ENCODE measurements at regions not wholly inside any gene's neighbourhood (a gene's known extent, or its start where the extent isn't known, plus 50 kb on each side); places are given as distances from the start of the nearest gene placed in this dataset.
"Not testable (repeated sequence)": the region's sequence is repeated elsewhere in the genome, so short reads cannot be mapped to it uniquely, and the experiment has no call there.

DNA sequence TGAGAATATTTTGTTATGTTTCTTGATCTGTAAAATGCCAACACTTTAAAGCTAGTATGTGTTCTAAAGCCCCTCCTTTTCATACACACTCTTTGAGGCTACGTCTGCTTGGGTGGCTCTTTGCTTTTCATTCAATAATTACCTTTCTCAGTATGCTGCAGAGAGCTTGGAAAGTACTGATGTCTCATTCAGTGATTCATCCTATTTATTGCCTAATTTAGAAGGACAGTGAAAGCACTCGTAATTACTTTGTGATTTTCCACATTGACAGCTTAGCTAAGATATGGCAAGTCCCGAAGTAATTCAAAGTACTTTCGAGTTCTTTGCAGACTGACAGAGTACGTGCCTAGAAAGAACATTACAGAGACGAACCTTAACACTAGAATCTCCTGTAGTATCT is 57.2 kb downstream of the BMP15 start:
- DNase-seq, result no peak

- not testable (repeated sequence) for DNase-seq
Observed at GRCh38 chrX:50968871-50969635, 58.5 kb downstream of the BMP15 start.

DNA sequence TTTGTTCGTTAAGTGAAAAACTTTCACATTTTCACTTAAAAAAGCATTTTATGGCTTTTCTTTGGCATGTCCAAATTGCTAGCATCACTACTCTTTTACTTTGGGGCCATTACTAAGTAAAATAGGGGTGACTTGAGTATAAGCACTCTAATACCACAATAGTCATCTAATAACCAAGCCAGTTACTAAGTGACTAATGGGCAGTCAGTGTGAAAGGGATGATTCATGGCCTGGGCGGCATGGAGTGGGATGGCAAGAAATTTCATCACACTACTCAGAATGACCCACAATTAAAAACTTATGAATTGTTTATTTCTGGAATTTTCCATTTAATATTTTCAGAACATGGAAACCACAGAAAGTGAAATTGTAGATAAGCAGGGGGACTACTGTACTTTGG is 60.9 kb downstream of the BMP15 start:
- no peak for DNase-seq

- DNase-seq, result no peak
Observed at GRCh38 chrX:50973199-50973598, 62.7 kb downstream of the BMP15 start.

- peak; percentile 15 for DNase-seq
Observed at GRCh38 chrX:50978920-50979682, 68.6 kb downstream of the BMP15 start.

- DNase-seq, result no peak
Observed at GRCh38 chrX:50980251-50980650, 69.7 kb downstream of the BMP15 start.

DNA sequence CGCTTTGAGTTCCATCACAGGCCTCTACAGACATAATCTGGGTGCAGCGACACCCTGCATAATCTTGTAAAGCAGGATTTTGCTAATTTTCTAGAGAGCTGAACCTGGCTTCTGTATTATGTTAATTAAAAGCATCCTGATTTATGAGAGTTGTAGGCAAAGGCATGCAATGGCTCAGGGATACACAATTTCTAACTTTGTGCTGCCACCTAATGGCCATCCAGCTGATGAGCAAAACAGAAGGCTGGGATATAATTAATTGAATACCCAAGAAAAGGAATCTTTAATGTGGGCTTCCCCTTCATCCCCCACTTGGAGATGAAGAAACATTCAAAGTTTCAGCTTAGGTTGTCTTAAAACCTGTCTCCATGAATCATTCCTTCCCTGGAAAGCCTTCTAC is 78.1 kb downstream of the BMP15 start:
- DNase-seq, result peak; percentile 67

DNA sequence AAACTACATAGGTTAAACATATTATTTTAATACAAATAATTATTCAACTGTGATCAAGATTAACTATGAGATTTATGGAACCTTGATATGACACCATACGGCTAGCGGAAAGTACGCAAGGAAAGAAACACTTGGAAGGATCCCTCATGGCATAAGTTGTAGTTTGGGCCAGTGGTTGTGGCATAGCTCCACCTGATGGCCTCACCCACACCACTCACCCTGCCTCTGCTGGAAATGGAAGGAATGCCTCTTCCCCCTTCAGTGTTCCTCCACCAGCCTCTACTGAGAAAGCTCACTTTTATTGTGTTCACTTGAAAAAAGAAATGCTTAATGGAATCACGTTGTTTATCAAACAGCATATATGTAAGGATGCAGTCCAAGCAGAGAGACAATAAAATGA is 86.4 kb downstream of the BMP15 start:
- no peak for DNase-seq

GRCh38 chrX:51000384-51000783 is 89.8 kb downstream of the BMP15 start:
- DNase-seq, result not testable (repeated sequence)

- DNase-seq, result not testable (repeated sequence)
Observed at GRCh38 chrX:51001733-51002632, 91.4 kb downstream of the BMP15 start.

- DNase-seq, result no peak
Observed at GRCh38 chrX:51006064-51006463, 95.5 kb downstream of the BMP15 start.

- no peak for DNase-seq
Observed at GRCh38 chrX:51024106-51024696, 113.7 kb downstream of the BMP15 start.

DNA sequence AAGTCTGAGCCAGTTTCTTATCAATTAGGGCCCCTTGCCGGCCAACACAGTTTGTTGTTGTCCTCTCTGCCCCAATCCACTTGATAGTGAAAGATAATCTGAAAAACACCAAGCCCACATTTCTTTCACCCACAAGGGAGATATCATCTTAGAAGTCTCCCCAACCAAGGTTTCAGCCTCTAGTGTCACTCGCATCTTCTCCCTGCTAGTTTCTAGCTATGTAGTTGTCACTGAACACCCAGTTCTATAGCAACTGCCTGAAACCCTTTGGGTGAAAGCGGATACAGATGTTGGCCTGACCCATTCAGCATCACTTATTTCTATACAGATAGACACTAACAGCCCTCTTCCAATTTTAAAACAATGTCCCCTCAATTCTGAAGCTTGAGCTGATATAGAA is 116.3 kb downstream of the BMP15 start:
- no peak for DNase-seq

GRCh38 chrX:51035746-51036145 is 125.2 kb downstream of the BMP15 start:
- no peak for DNase-seq

DNA sequence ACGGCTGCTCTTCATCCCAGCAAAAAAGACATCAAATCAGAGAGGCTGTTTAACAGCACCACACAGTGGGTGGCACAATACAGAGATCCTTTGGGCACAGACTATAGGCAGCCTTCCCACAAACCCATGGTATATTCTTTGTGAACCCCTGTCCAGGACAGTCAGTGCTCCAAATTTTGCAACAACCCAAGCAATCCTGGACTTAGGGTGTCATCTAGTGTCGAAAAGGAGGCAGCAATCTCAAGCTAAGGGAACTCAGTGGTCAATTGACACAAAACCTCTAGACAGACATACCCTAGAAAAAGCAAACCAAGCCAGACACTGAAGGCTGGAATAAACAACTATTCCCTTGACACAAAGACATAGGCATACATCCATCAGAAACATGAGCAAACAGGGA is 137.4 kb downstream of the BMP15 start:
- no peak for DNase-seq

DNA sequence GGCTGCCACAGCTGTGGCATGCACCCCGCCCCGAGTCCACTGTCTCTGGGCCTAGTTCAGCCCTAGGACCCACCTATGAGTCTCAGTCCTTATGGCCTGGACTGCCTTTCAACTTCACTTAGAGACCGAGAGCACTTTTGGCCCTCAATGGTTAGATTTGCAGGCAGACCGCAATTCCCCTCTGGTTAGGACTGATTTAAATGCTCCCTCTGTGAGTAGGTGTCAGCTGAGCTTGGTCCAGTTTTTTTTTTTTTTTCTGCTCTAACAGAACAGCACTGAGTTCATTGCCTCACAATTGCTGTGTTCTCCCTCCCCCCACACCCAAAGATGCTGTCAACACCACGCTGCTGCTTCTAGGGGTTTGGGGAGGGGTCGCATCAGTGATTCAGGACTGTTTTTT is 143.2 kb downstream of the BMP15 start:
- DNase-seq, result no peak

GRCh38 chrX:51098046-51098445 is 187.5 kb downstream of the BMP15 start:
- no peak for DNase-seq

DNA sequence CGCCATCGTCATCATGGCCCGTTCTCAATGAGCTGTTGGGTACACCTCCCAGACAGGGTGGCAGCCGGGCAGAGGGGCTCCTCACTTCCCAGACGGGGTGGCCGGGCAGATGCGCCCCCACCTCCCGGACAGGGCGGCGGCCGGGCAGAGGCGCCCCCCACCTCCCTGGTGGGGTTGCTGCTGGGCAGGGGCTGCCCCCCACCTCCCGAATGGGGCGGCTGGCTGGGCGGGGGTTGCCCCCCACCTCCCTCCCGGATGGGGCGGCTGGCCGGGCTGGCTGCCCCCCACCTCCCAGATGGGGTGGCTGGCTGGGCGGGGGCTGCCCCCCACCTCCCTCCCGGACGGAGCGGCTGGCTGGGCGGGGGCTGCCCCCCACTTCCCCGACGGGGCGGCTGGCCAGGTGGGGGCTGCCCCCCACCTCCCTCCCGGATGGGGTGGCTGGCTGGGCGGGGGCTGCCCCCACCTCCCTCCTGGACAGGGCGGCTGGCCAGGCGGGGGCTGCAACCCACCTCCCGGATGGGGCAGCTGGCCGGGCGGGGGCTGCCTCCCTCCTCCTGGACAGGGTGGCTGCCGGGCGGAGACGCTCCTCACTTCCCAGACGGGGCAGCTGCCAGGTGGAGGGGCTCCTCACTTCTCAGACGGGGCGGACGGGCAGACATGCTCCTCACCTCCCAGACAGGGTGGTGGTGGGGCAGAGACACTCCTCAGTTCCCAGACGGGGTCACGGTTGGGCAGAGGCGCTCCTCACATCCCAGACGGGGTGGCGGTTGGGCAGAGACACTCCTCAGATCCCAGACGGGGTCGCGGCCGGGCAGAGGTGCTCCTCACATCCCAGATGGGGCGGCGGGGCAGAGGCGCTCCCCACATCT is 208.8 kb downstream of the BMP15 start:
- not testable (repeated sequence) for DNase-seq

GRCh38 chrX:51125743-51126142 is 206.9 kb upstream of the NUDT10 start:
- not testable (repeated sequence) for DNase-seq

DNA sequence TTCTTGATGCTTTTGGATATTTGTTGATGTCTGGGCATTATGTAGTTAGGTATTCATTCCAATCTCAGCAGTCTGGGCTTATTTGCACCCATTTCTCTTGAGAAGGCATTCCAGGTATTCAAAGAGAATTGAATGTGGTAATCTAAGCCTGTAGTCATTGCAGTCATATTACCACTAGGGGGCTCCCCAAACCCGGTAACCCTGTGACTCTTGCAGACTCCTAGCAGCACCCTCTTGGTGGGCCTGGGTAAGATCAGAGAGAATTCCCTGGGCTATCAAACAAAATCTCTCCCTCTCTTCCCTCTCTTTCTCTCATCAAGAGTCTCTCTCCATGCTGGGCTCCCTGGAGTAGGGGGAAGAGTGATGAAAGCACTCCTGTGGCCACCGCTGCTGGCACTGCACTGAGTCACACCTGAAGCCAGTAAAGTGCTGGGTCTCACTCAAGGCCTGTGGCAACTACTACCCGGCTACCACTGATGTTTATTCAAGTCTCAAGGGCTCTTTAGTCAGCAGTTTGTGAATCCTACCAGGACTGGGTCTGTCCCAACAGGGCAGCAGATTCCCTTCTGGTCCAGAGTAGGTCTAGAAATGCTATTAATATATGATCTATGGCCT is 187.7 kb upstream of the NUDT10 start:
- peak; percentile 58 for DNase-seq

DNA sequence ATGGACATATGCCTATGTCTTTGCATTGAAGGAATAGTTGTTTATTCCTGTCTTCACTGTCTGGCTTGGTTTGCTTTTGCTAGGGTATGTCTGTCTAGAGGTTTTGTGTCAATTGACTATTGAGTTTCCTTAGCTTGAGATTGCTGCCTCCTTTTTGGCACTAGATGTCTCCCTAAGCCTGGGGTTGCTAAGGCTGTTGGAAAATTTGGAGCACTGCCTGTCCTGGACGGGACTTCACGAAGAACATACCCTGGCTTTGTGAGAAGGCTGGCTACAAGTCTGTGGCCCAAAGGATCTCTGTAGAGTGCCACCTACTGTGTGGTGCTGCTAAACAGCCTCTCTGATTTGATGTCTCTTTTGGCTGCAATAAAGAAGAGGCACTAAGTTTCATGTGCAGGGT is 183.8 kb upstream of the NUDT10 start:
- DNase-seq, result peak; percentile 26
